ENCODE measurements at regions not wholly inside any gene's neighbourhood (a gene's known extent, or its start where the extent isn't known, plus 50 kb on each side); places are given as distances from the start of the nearest gene placed in this dataset.

GRCh38 chr1:115413621-115414020, 75.6 kb upstream of the NGF start:
- TF ChIP-seq TAF1 (conservative IDR thresholded peaks at IDR 0.05) = no peak
- TF ChIP-seq NR2F2 (IDR thresholded peaks at IDR 0.05) = no peak
- TF ChIP-seq ATF3 (IDR thresholded peaks at IDR 0.05) = no peak
- TF ChIP-seq MAX (IDR thresholded peaks at IDR 0.05) = no peak
- TF ChIP-seq YY1 (IDR thresholded peaks at IDR 0.05) = no peak
- no peak for TF ChIP-seq REST (IDR thresholded peaks at IDR 0.05)
- no peak for TF ChIP-seq FOXA2 (IDR thresholded peaks at IDR 0.05)
- TF ChIP-seq CTCF (IDR thresholded peaks at IDR 0.05; ENCODE audit: low read depth, low read length, missing input control) = no peak
- TF ChIP-seq RAD21 (IDR thresholded peaks at IDR 0.05) = no peak
- TF ChIP-seq EGR1 (IDR thresholded peaks at IDR 0.05; ENCODE audit: low read depth in 2 of 2) = no peak
- no peak for TF ChIP-seq RXRA (IDR thresholded peaks at IDR 0.05)
- no peak for TF ChIP-seq HNF4A (conservative IDR thresholded peaks at IDR 0.05)
- no peak for TF ChIP-seq GABPA (IDR thresholded peaks at IDR 0.05 in 1 of 2, conservative IDR thresholded peaks at IDR 0.05 in 1 of 2)
- H3K36me3 ChIP-seq (ENCODE audit: control insufficient read depth in 4 of 4, insufficient read depth in 3 of 4, low read depth in 1 of 4, low read length in 3 of 4) = no peaks in the 10 kb centered on the region
- H3K27ac ChIP-seq (ENCODE audit: low read depth in 1 of 2, low read length in 2 of 2) = no peak overlapping the region
- no peak for DNase-seq (ENCODE audit: low spot score)
- H3K27me3 ChIP-seq (ENCODE audit: control insufficient read depth in 4 of 4, insufficient read depth in 4 of 4, low read length in 3 of 4) = no peaks in the 10 kb centered on the region
- WGBS = 81% methylated on average over 3 of the region's 3 CpGs
- no peak overlapping the region for H3K9ac ChIP-seq (ENCODE audit: low read depth in 1 of 2, low read length in 2 of 2)
- peaks cover 0 to 6% (median 0%) of the 10 kb centered on the region in 4 donors for H3K4me1 ChIP-seq (ENCODE audit: control insufficient read depth in 4 of 4, insufficient read depth in 4 of 4, low read length in 3 of 4)
- H3K9me3 ChIP-seq (ENCODE audit: control insufficient read depth in 4 of 4, low read length in 3 of 4) = peaks cover 0 to 11% (median 3%) of the 10 kb centered on the region in 4 donors
- H3K4me3 ChIP-seq (ENCODE audit: low read depth in 1 of 3, low read length in 3 of 3) = no peak overlapping the region

- Histone ChIP-seq H3K4me1 (ENCODE audit: control insufficient read depth in 4 of 4, insufficient read depth in 4 of 4, low read length in 3 of 4) (peaks cover 0 to 6% (median 0%) of the 10 kb centered on the region in 4 donors), H3K27ac (ENCODE audit: low read depth in 1 of 2, low read length in 2 of 2) (no peak overlapping the region), H3K36me3 (ENCODE audit: control insufficient read depth in 4 of 4, insufficient read depth in 3 of 4, low read depth in 1 of 4, low read length in 3 of 4) (no peaks in the 10 kb centered on the region), H3K4me3 (ENCODE audit: low read depth in 1 of 3, low read length in 3 of 3) (no peak overlapping the region), H3K9ac (ENCODE audit: low read depth in 1 of 2, low read length in 2 of 2) (no peak overlapping the region), H3K27me3 (ENCODE audit: control insufficient read depth in 4 of 4, insufficient read depth in 4 of 4, low read length in 3 of 4) (no peaks in the 10 kb centered on the region), H3K9me3 (ENCODE audit: control insufficient read depth in 4 of 4, low read length in 3 of 4) (peaks cover 0 to 11% (median 3%) of the 10 kb centered on the region in 4 donors)
- 87% methylated on average over 3 of the region's 3 CpGs for WGBS
- no peak for TF ChIP-seq CTCF (IDR thresholded peaks at IDR 0.05; ENCODE audit: low read depth, low read length, missing input control)
- TF ChIP-seq TAF1 (conservative IDR thresholded peaks at IDR 0.05) = no peak
- TF ChIP-seq RXRA (IDR thresholded peaks at IDR 0.05) = no peak
- no peak for TF ChIP-seq JUND (IDR thresholded peaks at IDR 0.05)
- TF ChIP-seq MAX (IDR thresholded peaks at IDR 0.05) = no peak
- no peak for TF ChIP-seq YY1 (IDR thresholded peaks at IDR 0.05)
- no peak for TF ChIP-seq FOXA2 (IDR thresholded peaks at IDR 0.05)
- TF ChIP-seq NR2F2 (IDR thresholded peaks at IDR 0.05) = no peak
- TF ChIP-seq EGR1 (IDR thresholded peaks at IDR 0.05; ENCODE audit: low read depth in 2 of 2) = no peak
- TF ChIP-seq REST (IDR thresholded peaks at IDR 0.05) = no peak
- no peak for TF ChIP-seq HNF4G (IDR thresholded peaks at IDR 0.05)
- DNase-seq (ENCODE audit: low spot score) = no peak
These were observed 75.2 kb upstream of the NGF start for GRCh38 chr1:115413208-115413607.

Data from liver (tissue), 8 donors.